GM12873 (cell line): ENCODE measurements at regions not wholly inside any gene's neighbourhood (a gene's known extent, or its start where the extent isn't known, plus 50 kb on each side); places are given as distances from the start of the nearest gene placed in this dataset.

ENCODE experiments used
- TF ChIP-seq, protein P1 (sequence below): IDR thresholded peaks from 2 replicates; pipeline ENCODE4 v1.5.1; 2012; ENCODE audit warnings: low read depth, mild to moderate bottlenecking, moderate library complexity, low read length, control low read depth; ENCODE audit not compliant: insufficient read depth; ENCODE audit errors: missing control alignments

DNA sequence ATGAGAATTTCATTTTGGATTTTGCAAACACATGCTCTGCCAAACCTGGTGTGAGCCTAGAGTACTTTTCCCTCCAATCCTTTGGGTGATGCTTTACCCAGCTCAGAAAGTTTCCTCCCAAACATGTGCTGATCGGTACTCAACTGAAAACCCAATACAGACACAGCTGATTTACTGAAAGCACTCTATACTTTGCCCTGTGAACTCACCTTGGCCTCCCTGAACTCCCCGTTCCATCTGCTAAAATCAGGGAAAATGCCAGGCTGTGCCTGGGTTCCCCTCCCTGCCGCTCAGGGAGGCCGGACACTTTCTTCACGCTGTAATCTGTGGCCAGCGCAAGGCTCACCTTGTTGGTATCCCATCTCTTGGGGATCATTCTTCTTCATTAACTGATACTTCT is 391.2 kb downstream of the CBLN2 start:
- TF ChIP-seq, protein P1, sequence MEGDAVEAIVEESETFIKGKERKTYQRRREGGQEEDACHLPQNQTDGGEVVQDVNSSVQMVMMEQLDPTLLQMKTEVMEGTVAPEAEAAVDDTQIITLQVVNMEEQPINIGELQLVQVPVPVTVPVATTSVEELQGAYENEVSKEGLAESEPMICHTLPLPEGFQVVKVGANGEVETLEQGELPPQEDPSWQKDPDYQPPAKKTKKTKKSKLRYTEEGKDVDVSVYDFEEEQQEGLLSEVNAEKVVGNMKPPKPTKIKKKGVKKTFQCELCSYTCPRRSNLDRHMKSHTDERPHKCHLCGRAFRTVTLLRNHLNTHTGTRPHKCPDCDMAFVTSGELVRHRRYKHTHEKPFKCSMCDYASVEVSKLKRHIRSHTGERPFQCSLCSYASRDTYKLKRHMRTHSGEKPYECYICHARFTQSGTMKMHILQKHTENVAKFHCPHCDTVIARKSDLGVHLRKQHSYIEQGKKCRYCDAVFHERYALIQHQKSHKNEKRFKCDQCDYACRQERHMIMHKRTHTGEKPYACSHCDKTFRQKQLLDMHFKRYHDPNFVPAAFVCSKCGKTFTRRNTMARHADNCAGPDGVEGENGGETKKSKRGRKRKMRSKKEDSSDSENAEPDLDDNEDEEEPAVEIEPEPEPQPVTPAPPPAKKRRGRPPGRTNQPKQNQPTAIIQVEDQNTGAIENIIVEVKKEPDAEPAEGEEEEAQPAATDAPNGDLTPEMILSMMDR: no peak

DNA sequence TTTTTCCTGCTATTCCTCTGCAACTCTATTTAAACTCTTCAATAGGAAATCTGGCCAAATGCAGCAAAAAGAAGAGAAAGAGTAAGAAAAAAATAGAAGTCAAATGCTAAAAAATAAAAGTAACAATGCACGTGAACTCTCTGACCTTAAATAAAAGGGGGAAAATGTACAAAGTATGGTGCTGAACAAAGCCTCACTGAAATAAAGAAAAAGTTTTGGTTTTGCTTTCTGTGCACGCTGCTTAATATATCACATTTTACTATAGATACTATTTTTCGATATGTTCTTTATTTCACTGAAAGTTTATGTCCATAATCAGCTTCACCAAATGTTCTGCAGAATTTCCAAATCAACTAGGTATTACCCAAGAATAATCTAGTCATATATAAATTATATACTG is 396.3 kb downstream of the CBLN2 start:
- TF ChIP-seq, protein P1: no peak

DNA sequence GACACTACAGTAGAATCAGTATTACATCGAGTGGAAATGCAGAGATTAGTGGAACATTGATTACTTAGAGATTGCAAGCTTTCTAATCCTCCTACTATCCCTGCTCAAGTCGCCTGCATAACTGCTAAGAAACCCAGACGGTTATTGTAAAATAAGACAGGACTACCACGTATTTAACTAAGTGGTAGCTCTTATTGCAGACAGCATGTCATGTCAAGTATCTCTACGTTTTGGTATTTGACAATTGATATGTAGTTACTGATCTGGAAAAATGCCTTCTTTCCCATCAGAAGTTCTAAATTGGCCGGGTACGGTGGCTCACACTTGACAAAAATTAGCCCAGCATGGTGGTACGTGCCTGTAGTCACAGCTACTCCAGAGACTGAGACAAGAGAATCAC is 404.1 kb downstream of the CBLN2 start:
- TF ChIP-seq, protein P1: no peak

DNA sequence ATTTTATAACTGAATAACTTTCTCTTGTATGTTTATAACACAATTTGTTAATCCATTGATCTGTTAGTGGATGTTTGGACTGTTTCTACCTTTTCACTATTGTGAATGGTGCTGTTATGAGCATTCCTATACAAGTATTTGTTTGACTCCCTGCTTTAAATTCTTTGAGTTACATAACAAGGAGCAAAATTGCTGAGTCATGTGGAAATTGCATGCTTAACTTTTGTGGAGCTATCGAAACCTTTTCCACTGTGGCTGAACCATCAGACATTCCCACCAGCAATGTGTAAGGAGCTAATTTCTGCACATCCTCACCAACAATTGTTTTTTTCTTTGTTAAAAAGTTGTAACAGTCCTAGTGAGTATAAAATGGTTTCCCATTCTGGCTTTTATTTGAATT is 415.5 kb downstream of the CBLN2 start:
- TF ChIP-seq, protein P1: no peak

DNA sequence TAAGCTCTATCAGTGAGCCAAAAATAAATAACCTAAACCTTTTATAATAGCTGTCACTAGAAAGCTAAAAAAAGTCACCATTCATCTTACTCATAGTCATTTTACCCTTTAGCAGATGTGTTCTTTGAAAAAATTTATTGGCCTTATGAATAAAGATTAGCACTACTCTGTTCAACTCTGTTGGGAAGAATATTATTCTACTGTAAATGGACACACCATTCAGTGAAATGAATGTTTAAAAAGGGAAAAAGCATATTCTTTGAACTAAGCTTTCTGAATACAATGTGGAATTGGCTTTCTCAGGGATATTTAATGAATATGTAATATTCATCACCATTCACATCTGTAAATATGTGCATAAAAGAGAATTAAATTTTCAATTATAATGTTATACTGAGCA is 422.0 kb downstream of the CBLN2 start:
- TF ChIP-seq, protein P1: no peak

DNA sequence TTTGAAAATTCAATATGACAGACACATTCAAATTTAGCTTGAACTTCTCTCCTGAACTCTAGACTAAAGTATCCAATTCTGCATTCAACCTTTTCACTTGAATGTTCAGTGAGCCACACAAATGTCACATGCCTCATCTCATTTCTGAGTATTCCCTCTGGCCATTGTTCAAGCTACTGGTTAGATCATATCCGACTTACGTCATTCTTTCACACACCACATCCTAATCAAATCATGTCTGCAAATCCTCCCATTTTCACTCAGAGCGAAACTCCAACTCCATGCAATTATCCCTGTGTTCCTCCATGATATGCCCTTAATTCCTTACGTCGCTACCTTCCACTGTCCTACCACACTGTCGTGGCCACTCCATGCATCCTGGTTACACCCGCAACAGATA is 425.1 kb downstream of the CBLN2 start:
- TF ChIP-seq, protein P1: no peak

DNA sequence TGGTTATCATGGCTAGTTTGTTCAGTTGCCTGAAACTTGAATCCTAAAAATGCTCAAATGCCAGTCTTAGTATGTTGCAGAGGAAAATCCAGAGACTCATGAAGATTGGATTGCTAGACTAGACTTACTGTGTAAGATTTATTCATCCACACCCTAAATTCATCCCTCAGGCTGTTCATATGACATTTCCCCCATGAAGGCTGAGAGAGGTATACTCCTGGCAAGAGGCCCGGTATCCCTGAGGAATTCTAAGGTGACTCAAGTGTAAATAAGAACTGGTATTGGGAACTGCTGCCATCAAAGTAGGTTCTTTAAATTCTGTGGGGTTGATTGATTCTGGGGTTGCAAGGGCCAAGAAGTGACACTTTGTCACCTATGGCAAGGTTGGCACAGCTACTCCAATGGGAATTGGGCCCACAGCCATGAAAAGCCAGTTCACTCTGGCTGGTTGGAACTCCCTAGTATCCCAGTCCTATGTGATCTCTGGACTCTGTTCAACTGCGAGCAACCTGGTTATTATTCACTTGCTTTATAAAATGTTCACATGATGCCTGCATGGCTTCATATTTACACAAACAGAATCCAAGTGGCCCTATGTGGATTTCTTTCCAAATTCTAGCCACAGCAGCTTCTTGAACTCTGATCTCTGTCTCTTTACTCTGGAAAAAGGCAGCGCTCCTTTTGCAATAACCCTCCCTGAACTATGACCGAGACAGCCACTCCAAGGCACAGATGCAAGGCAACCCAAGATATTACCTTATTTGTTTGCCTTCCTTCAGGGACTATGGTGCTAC is 429.1 kb downstream of the CBLN2 start:
- TF ChIP-seq, protein P1: no peak
